Fibroblast of lung (primary cell): ENCODE measurements at regions not wholly inside any gene's neighbourhood (a gene's known extent, or its start where the extent isn't known, plus 50 kb on each side); places are given as distances from the start of the nearest gene placed in this dataset.

Source experiments
- DNase-seq, 2 donors: peaks; one replicate each; pipeline versions ENCODE4 v3.0.0 to v3.0.0-alpha.2; 2010; ENCODE audit warnings: low read depth in 2 of 2
- H2AFZ ChIP-seq: 2 replicates; pipeline ENCODE4 v1.5.1; 2012; ENCODE audit warnings: low read length, control low read depth, inconsistent platforms
- H3K27ac ChIP-seq: 2 replicates; pipeline ENCODE4 v1.5.1; 2011; ENCODE audit warnings: low read length, control low read depth; ENCODE audit not compliant: insufficient read depth
- H3K27me3 ChIP-seq: 2 replicates; pipeline ENCODE4 v1.5.1; 2011; ENCODE audit warnings: mild to moderate bottlenecking, low read length; ENCODE audit not compliant: control insufficient read depth, insufficient read depth
- H3K36me3 ChIP-seq: 2 replicates; pipeline ENCODE4 v1.5.1; 2011; ENCODE audit warnings: low read length; ENCODE audit not compliant: control insufficient read depth, insufficient read depth
- H3K4me1 ChIP-seq: 2 replicates; pipeline ENCODE4 v1.5.1; 2011; ENCODE audit warnings: low read length; ENCODE audit not compliant: control insufficient read depth, insufficient read depth; ENCODE audit errors: extremely low read depth
- H3K4me2 ChIP-seq: 2 replicates; pipeline ENCODE4 v1.5.1; 2011; ENCODE audit warnings: low read length, control low read depth; ENCODE audit not compliant: insufficient read depth; ENCODE audit errors: extremely low read depth
- H3K4me3 ChIP-seq, 4 experiments: fragments of 200-600 bp in 1 of 4; sonication (generic) in 1 of 4; replicated peaks in 1 of 4; 2 replicates each; pipeline ENCODE4 v1.5.1; 2011 to 2016; ENCODE audit warnings: low read length in 4 of 4, low read depth in 3 of 4, mild to moderate bottlenecking in 3 of 4, control low read depth in 2 of 4, inconsistent platforms in 1 of 4, mixed read lengths in 1 of 4; ENCODE audit not compliant: insufficient read depth in 1 of 4; ENCODE audit errors: control extremely low read depth in 1 of 4
- H3K79me2 ChIP-seq: 2 replicates; pipeline ENCODE4 v1.5.1; 2012; ENCODE audit warnings: mild to moderate bottlenecking, low read length, inconsistent platforms; ENCODE audit not compliant: control insufficient read depth, insufficient read depth
- H3K9ac ChIP-seq: 2 replicates; pipeline ENCODE4 v1.5.1; 2011; ENCODE audit warnings: mild to moderate bottlenecking, low read length, control low read depth; ENCODE audit not compliant: insufficient read depth
- H3K9me3 ChIP-seq: 2 replicates; pipeline ENCODE4 v1.5.1; 2012; ENCODE audit warnings: low read depth, low read length; ENCODE audit not compliant: control insufficient read depth, insufficient read depth
- H4K20me1 ChIP-seq: 2 replicates; pipeline ENCODE4 v1.5.1; 2011; ENCODE audit warnings: low read length; ENCODE audit not compliant: control insufficient read depth, insufficient read depth; ENCODE audit errors: extremely low read depth
- CTCF ChIP-seq, 2 donors: IDR thresholded peaks in 1 of 2; conservative IDR thresholded peaks in 1 of 2; 1 replicate in 1 of 2; 2 replicates in 1 of 2; pipeline ENCODE4 v1.5.1; 2011 to 2012; ENCODE audit warnings: low read length in 2 of 2, control low read depth in 1 of 2, inconsistent platforms in 1 of 2, low read depth in 1 of 2, mild to moderate bottlenecking in 1 of 2
- EZH2 ChIP-seq: IDR thresholded peaks from 2 replicates; pipeline ENCODE4 v1.5.1; 2012; ENCODE audit warnings: low read length, control low read depth, mild to moderate bottlenecking; ENCODE audit errors: missing control alignments

GRCh38 chr10:130993612-130994011 lies 317.9 kb downstream of the TCERG1L start:
- Histone ChIP-seq H3K9ac (no peak overlapping the region), H3K4me3 (no peak overlapping the region), H2AFZ (no peak overlapping the region), H3K79me2 (no peaks in the 10 kb centered on the region), H3K4me1 (no peaks in the 10 kb centered on the region), H3K4me2 (no peak overlapping the region), H3K9me3 (no peaks in the 10 kb centered on the region), H3K36me3 (no peaks in the 10 kb centered on the region), H3K27ac (no peak overlapping the region), H3K27me3 (no peaks in the 10 kb centered on the region), H4K20me1 (no peaks in the 10 kb centered on the region)
- DNase-seq: no peak
- TF ChIP-seq EZH2 (no peak), CTCF (conservative IDR thresholded peaks at IDR 0.05 in 1 of 2, IDR thresholded peaks at IDR 0.05 in 1 of 2; ENCODE audit: low read depth in 1 of 2, low read length in 2 of 2) (no peak)

- H3K4me3 ChIP-seq: no peak overlapping the region
- DNase-seq: no peak
- H2AFZ ChIP-seq: no peak overlapping the region
- TF ChIP-seq EZH2: no peak
- no peak for TF ChIP-seq CTCF (conservative IDR thresholded peaks at IDR 0.05 in 1 of 2, IDR thresholded peaks at IDR 0.05 in 1 of 2; ENCODE audit: low read depth in 1 of 2, low read length in 2 of 2)
- no peaks in the 10 kb centered on the region for H3K36me3 ChIP-seq
- H3K4me2 ChIP-seq: no peak overlapping the region
- H3K27ac ChIP-seq: no peak overlapping the region
- H4K20me1 ChIP-seq: no peaks in the 10 kb centered on the region
- H3K27me3 ChIP-seq: no peaks in the 10 kb centered on the region
- H3K79me2 ChIP-seq: no peaks in the 10 kb centered on the region
- no peak overlapping the region for H3K9ac ChIP-seq
- no peaks in the 10 kb centered on the region for H3K9me3 ChIP-seq
- H3K4me1 ChIP-seq: no peaks in the 10 kb centered on the region
Measured at GRCh38 chr10:130994191-130994590, 317.3 kb downstream of the TCERG1L start.

- Histone ChIP-seq H3K79me2 (no peaks in the 10 kb centered on the region), H4K20me1 (no peaks in the 10 kb centered on the region), H3K9me3 (no peaks in the 10 kb centered on the region), H3K4me3 (no peak overlapping the region), H3K27ac (no peak overlapping the region), H3K9ac (no peak overlapping the region), H3K36me3 (no peaks in the 10 kb centered on the region), H3K27me3 (no peaks in the 10 kb centered on the region), H2AFZ (no peak overlapping the region), H3K4me2 (no peak overlapping the region), H3K4me1 (no peaks in the 10 kb centered on the region)
- DNase-seq: no peak
- no peak for TF ChIP-seq CTCF (conservative IDR thresholded peaks at IDR 0.05 in 1 of 2, IDR thresholded peaks at IDR 0.05 in 1 of 2; ENCODE audit: low read depth in 1 of 2, low read length in 2 of 2)
- TF ChIP-seq EZH2: no peak
Measured at GRCh38 chr10:130994845-130995244, 316.7 kb downstream of the TCERG1L start.
